Stomach (tissue), 4 donors: ENCODE measurements at regions not wholly inside any gene's neighbourhood (a gene's known extent, or its start where the extent isn't known, plus 50 kb on each side); places are given as distances from the start of the nearest gene placed in this dataset.

Experiments used
- EP300 ChIP-seq: sonication (generic); formaldehyde crosslinking; IDR thresholded peaks from one replicate; pipeline ENCODE4 v1.6.1; 2017; ENCODE audit warnings: antibody characterized with exemption
- POLR2A ChIP-seq, 4 donors: fragments of 450-650 bp; IDR thresholded peaks; one replicate each; pipeline ENCODE4 v1.6.1; 2016; ENCODE audit warnings: antibody characterized with exemption in 4 of 4, control low read depth in 2 of 4, mild to moderate bottlenecking in 1 of 4, moderate library complexity in 1 of 4
- TF ChIP-seq, protein P1 (sequence below), 7 experiments: fragments of 450-650 bp in 4 of 7; fragments of 200-600 bp in 3 of 7; sonication (generic) in 3 of 7; IDR thresholded peaks; one replicate each; pipeline ENCODE4 v1.5.1; 2016 to 2019; ENCODE audit warnings: antibody characterized with exemption in 7 of 7, control low read depth in 2 of 7, mild to moderate bottlenecking in 1 of 7

GRCh38 chr18:23342506-23342905 lies 110.6 kb upstream of the RIOK3 start:
- TF ChIP-seq, protein P1, sequence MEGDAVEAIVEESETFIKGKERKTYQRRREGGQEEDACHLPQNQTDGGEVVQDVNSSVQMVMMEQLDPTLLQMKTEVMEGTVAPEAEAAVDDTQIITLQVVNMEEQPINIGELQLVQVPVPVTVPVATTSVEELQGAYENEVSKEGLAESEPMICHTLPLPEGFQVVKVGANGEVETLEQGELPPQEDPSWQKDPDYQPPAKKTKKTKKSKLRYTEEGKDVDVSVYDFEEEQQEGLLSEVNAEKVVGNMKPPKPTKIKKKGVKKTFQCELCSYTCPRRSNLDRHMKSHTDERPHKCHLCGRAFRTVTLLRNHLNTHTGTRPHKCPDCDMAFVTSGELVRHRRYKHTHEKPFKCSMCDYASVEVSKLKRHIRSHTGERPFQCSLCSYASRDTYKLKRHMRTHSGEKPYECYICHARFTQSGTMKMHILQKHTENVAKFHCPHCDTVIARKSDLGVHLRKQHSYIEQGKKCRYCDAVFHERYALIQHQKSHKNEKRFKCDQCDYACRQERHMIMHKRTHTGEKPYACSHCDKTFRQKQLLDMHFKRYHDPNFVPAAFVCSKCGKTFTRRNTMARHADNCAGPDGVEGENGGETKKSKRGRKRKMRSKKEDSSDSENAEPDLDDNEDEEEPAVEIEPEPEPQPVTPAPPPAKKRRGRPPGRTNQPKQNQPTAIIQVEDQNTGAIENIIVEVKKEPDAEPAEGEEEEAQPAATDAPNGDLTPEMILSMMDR (IDR thresholded peaks at IDR 0.05): no peak
- TF ChIP-seq POLR2A (IDR thresholded peaks at IDR 0.05) (no peak), EP300 (no peak)
